T-cell (primary cell): ENCODE measurements at regions not wholly inside any gene's neighbourhood (a gene's known extent, or its start where the extent isn't known, plus 50 kb on each side); places are given as distances from the start of the nearest gene placed in this dataset.

Source experiments
- ATAC-seq, 4 experiments: fragments of 200-7000 bp in 3 of 4; fragments of 150-1000 bp in 1 of 4; cut with Tn5 transposase; replicated peaks in 1 of 4; 1 replicate in 3 of 4; 2 replicates in 1 of 4; pipeline ENCODE4 v1.10.0; 2021; ENCODE audit warnings: moderate library complexity in 3 of 4, mild to moderate bottlenecking in 2 of 4, moderate number of reproducible peaks in 1 of 4
- CTCF ChIA-PET, 2 donors: fragments of 300-600 bp; sonication (Branson Sonifier 250); formaldehyde crosslinking; loops; one replicate each; lab custom pipeline; 2022; ENCODE audit warnings: antibody characterized with exemption in 2 of 2; lab: Charles Lee
- POLR2A ChIA-PET, 2 donors: fragments of 300-600 bp; sonication (Branson Sonifier 250); formaldehyde crosslinking; loops; one replicate each; lab custom pipeline; 2022; ENCODE audit warnings: antibody characterized with exemption in 2 of 2; lab: Charles Lee
- DNase-seq, 35 experiments: peaks; one replicate each; pipeline versions ENCODE4 v3.0.0 to v3.0.0-alpha.2; 2013 to 2023
- H3K27ac ChIP-seq: one replicate; pipeline ENCODE4 v1.5.1; 2013; ENCODE audit warnings: low read length
- H3K27me3 ChIP-seq, 2 experiments: replicated peaks in 1 of 2; 1 replicate in 1 of 2; 2 replicates in 1 of 2; pipeline versions ENCODE4 v1.6.1 to v1.7.0; 2013; ENCODE audit warnings: low read length in 1 of 2, mixed read lengths in 1 of 2; ENCODE audit not compliant: control insufficient read depth in 2 of 2, insufficient read depth in 2 of 2; ENCODE audit errors: extremely low read depth in 1 of 2
- H3K36me3 ChIP-seq, 2 donors: 1 replicate in 1 of 2; 2 replicates in 1 of 2; pipeline versions ENCODE4 v1.6.1 to v1.7.0; 2013; ENCODE audit warnings: low read length in 1 of 2; ENCODE audit not compliant: control insufficient read depth in 2 of 2, insufficient read depth in 1 of 2; ENCODE audit errors: extremely low read depth in 1 of 2
- H3K4me1 ChIP-seq, 2 experiments: 1 replicate in 1 of 2; 2 replicates in 1 of 2; pipeline versions ENCODE4 v1.6.1 to v1.7.0; 2013; ENCODE audit warnings: low read length in 2 of 2, mixed read lengths in 1 of 2; ENCODE audit not compliant: insufficient read depth in 2 of 2, control insufficient read depth in 1 of 2; ENCODE audit errors: extremely low read depth in 1 of 2
- H3K4me3 ChIP-seq, 2 donors: 1 replicate in 1 of 2; 2 replicates in 1 of 2; pipeline versions ENCODE4 v1.5.1 to v1.7.0; 2013; ENCODE audit warnings: mild to moderate bottlenecking in 2 of 2, low read length in 1 of 2, moderate library complexity in 1 of 2; ENCODE audit not compliant: control insufficient read depth in 1 of 2; ENCODE audit errors: extremely low read depth in 1 of 2
- H3K9me3 ChIP-seq: 2 replicates; pipeline ENCODE4 v1.7.0; 2013
- H3K27ac Mint-ChIP-seq, 2 donors: one replicate each; pipeline ENCODE4 v1.8.0; 2020 to 2021; ENCODE audit warnings: mild to moderate bottlenecking in 2 of 2, mixed read lengths in 2 of 2
- H3K27me3 Mint-ChIP-seq, 2 donors: one replicate each; pipeline ENCODE4 v1.8.0; 2021 to 2022; ENCODE audit warnings: mixed read lengths in 2 of 2
- H3K36me3 Mint-ChIP-seq: one replicate; pipeline ENCODE4 v1.8.0; 2021; ENCODE audit warnings: mixed read lengths
- H3K4me1 Mint-ChIP-seq, 3 donors: one replicate each; pipeline ENCODE4 v1.8.0; 2020 to 2022; ENCODE audit warnings: mixed read lengths in 3 of 3, mild to moderate bottlenecking in 1 of 3
- H3K4me3 Mint-ChIP-seq, 3 donors: one replicate each; pipeline ENCODE4 v1.8.0; 2020 to 2022; ENCODE audit warnings: mild to moderate bottlenecking in 3 of 3, mixed read lengths in 3 of 3, moderate library complexity in 3 of 3
- H3K9me3 Mint-ChIP-seq, 3 donors: one replicate each; pipeline ENCODE4 v1.8.0; 2020 to 2022; ENCODE audit warnings: mixed read lengths in 3 of 3
- WGBS: methylation state at CpG from one replicate; pipeline ENCODE4 v1.1.5; 2013; ENCODE audit warnings: missing lambda C conversion rate; ENCODE audit not compliant: insufficient coverage; 5-methylcytosine and 5-hydroxymethylcytosine counted together

DNA sequence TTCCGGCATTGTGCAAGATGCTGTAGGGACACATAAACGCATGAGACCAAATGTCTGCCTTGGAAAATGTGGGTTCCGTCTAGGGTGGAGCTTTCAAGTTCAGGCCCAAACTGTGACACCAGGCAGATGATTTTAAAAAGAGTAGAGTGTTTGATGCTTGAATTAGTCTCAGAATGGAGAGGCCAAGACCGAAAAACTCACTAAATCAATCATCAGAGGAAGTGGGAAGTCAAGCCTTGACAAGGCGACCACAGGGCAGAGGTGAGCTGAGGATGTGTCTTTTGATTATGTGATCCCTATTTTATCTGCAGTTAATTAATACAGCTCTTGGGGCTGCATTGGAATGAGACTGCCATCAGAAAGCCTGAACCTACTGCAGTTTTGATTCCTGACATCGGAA is 275.4 kb downstream of the ABHD5 start:
- no peaks in the 10 kb centered on the region for H3K36me3 Mint-ChIP-seq
- ChIA-PET CTCF (no interaction called here), POLR2A (no interaction called here)
- Histone ChIP-seq H3K9me3 (no peaks in the 10 kb centered on the region), H3K4me3 (no peak overlapping the region), H3K4me1 (no peaks in the 10 kb centered on the region), H3K27me3 (peaks cover 0 to 18% of the 10 kb centered on the region in 2 experiments), H3K27ac (no peak overlapping the region), H3K36me3 (no peaks in the 10 kb centered on the region)
- H3K4me1 Mint-ChIP-seq = no peaks in the 10 kb centered on the region
- H3K4me3 Mint-ChIP-seq = no peak overlapping the region
- peaks cover 25 to 43% of the 10 kb centered on the region in 2 donors for H3K27me3 Mint-ChIP-seq
- no peaks in the 10 kb centered on the region for H3K9me3 Mint-ChIP-seq
- DNase-seq (no peak), ATAC-seq (no peak)
- WGBS = 73% methylated on average over 3 of the region's 6 CpGs
- no peak overlapping the region for H3K27ac Mint-ChIP-seq

DNA sequence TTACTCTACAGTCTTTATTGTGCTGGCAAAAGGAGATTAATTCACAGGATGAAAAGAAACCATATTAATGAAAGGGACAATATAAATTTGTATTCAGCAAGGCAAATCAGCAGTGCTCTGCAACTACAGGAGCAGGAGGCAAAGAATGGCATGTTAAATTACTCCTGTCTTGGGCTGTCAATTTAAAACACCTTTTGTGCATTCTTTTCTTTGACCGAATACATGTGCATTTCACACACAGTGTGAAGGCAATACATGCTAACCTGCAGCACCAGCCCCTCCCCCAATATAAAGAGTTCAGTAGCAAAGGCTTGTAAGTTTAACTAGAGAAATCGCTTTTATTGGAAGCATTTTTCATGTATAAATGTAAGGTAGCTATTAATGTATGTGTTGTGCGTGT is 275.2 kb upstream of the TOPAZ1 start:
- Histone ChIP-seq H3K9me3 (no peaks in the 10 kb centered on the region), H3K4me1 (no peaks in the 10 kb centered on the region), H3K27me3 (peaks cover 0 to 18% of the 10 kb centered on the region in 2 experiments), H3K4me3 (no peak overlapping the region), H3K36me3 (no peaks in the 10 kb centered on the region), H3K27ac (no peak overlapping the region)
- H3K27ac Mint-ChIP-seq = no peak overlapping the region
- no peaks in the 10 kb centered on the region for H3K4me1 Mint-ChIP-seq
- no CpG with 5 or more reads among the region's 3 CpGs for WGBS
- H3K9me3 Mint-ChIP-seq = no peaks in the 10 kb centered on the region
- no peak overlapping the region for H3K4me3 Mint-ChIP-seq
- no peaks in the 10 kb centered on the region for H3K36me3 Mint-ChIP-seq
- ChIA-PET POLR2A (no interaction called here), CTCF (no interaction called here)
- H3K27me3 Mint-ChIP-seq = peaks cover 25 to 40% of the 10 kb centered on the region in 2 donors
- no peak for ATAC-seq
- DNase-seq = no peak

DNA sequence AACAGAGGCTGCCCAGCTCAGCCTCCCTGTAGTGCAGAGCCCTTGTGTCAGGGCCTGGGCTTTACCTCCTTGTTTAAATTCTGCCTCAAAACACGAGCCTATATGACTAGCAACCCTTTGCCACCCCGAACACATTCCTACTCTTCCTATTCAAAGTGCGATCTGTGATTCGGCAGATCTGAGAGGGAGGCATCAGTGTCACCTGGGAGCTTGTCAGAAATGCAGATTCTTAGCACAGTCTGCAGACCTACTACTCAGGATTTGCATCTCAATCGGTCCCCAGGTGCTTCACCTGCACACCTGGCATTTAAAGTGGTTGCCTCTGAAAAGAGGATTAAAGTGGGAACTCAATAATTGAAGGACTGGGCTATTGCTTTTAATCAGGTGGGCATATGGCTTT is 273.2 kb upstream of the TOPAZ1 start:
- no peak for DNase-seq
- Histone ChIP-seq H3K4me3 (no peak overlapping the region), H3K36me3 (no peaks in the 10 kb centered on the region), H3K9me3 (no peaks in the 10 kb centered on the region), H3K27ac (no peak overlapping the region), H3K4me1 (no peaks in the 10 kb centered on the region), H3K27me3 (peaks cover 0 to 16% of the 10 kb centered on the region in 2 experiments)
- Mint-ChIP-seq H3K9me3 (no peaks in the 10 kb centered on the region), H3K4me1 (no peaks in the 10 kb centered on the region), H3K36me3 (no peaks in the 10 kb centered on the region), H3K27me3 (peaks cover 26 to 38% of the 10 kb centered on the region in 2 donors), H3K4me3 (no peak overlapping the region), H3K27ac (no peak overlapping the region)
- POLR2A ChIA-PET = no interaction called here
- no peak for ATAC-seq
- 44% methylated on average over 4 of the region's 5 CpGs for WGBS
- CTCF ChIA-PET = no interaction called here

DNA sequence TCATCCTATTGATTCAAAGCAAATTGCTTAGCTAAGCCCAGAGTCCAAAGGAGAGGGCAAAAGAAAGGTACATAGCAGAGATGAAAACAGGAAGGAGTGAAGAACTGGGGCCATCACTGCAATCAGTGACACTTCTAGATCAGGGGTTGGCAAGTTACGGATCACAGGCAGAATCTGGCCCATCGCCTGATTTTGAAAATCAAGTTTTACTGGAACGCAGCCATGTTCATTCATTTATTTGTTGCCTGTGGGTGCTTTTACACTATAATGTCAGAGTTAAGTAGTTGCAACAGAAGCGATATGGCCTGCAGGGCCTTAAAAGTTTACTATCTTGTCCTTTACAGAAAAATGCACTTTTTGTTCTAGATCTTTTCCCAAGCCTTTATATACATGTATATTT is 271.7 kb upstream of the TOPAZ1 start:
- Mint-ChIP-seq H3K4me3 (no peak overlapping the region), H3K27me3 (peaks cover 25 to 28% of the 10 kb centered on the region in 2 donors), H3K27ac (no peak overlapping the region), H3K9me3 (no peaks in the 10 kb centered on the region), H3K36me3 (no peaks in the 10 kb centered on the region), H3K4me1 (no peaks in the 10 kb centered on the region)
- Histone ChIP-seq H3K4me3 (no peak overlapping the region), H3K27me3 (peaks cover 0 to 12% of the 10 kb centered on the region in 2 experiments), H3K4me1 (no peaks in the 10 kb centered on the region), H3K9me3 (no peaks in the 10 kb centered on the region), H3K27ac (no peak overlapping the region), H3K36me3 (no peaks in the 10 kb centered on the region)
- 100% methylated on average over 1 of the region's 4 CpGs for WGBS
- CTCF ChIA-PET = no interaction called here
- ATAC-seq (no peak), DNase-seq (no peak)
- POLR2A ChIA-PET = no interaction called here

DNA sequence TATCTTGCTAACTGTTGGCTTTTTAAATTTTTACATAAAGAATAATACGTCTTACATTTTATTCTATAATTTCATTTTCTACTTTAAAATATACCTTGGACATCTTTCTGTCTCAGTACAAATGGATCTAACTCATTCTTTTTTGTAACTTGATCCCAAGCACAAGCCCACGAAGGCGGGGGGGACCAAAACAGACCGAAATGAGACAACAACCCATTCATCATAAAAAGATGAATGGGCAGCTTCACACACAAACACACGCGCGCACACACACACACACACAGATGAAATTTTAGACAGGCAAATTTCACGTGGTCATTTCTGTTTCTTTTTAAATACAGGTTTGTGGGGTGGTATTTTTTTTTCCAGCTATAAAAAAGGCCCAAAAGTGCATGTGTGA is 271.3 kb upstream of the TOPAZ1 start:
- H3K27ac Mint-ChIP-seq = no peak overlapping the region
- H3K4me1 ChIP-seq = no peaks in the 10 kb centered on the region
- DNase-seq (no peak), ATAC-seq (no peak)
- POLR2A ChIA-PET = no interaction called here
- no peaks in the 10 kb centered on the region for H3K4me1 Mint-ChIP-seq
- no peak overlapping the region for H3K27ac ChIP-seq
- peaks cover 24 to 28% of the 10 kb centered on the region in 2 donors for H3K27me3 Mint-ChIP-seq
- no peaks in the 10 kb centered on the region for H3K36me3 Mint-ChIP-seq
- no peaks in the 10 kb centered on the region for H3K9me3 Mint-ChIP-seq
- WGBS = 77% methylated on average over 3 of the region's 8 CpGs
- H3K9me3 ChIP-seq = no peaks in the 10 kb centered on the region
- H3K27me3 ChIP-seq = peaks cover 0 to 12% of the 10 kb centered on the region in 2 experiments
- H3K4me3 ChIP-seq = no peak overlapping the region
- H3K36me3 ChIP-seq = no peaks in the 10 kb centered on the region
- CTCF ChIA-PET = no interaction called here
- no peak overlapping the region for H3K4me3 Mint-ChIP-seq

DNA sequence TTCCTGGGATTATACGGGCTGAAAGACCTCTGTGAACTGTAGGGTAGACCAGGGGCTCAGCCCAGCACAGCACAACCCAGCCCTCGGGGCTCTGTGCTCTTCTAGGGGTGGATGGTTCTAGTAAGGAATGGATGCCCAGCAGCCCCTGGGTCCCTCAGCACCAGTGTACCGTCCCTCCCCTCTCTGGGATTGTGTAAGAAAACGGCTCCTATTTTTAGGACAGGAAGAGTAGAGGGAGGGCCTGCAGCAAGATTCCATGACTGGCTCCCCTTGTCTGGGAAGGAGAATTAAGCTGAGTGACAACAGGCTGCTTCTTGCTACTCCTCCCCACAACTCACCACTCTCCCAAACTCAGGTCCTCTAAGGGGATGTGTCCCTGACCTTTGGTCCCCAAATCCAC is 270.8 kb upstream of the TOPAZ1 start:
- ChIA-PET CTCF (no interaction called here), POLR2A (no interaction called here)
- Histone ChIP-seq H3K9me3 (peaks cover 3% of the 10 kb centered on the region), H3K27me3 (peaks cover 0 to 12% of the 10 kb centered on the region in 2 experiments), H3K27ac (no peak overlapping the region), H3K4me3 (no peak overlapping the region), H3K36me3 (no peaks in the 10 kb centered on the region), H3K4me1 (no peaks in the 10 kb centered on the region)
- Mint-ChIP-seq H3K9me3 (peaks cover 0 to 4% (median 0%) of the 10 kb centered on the region in 3 donors), H3K36me3 (no peaks in the 10 kb centered on the region), H3K27me3 (peaks cover 28% of the 10 kb centered on the region in 2 donors), H3K4me1 (no peaks in the 10 kb centered on the region), H3K4me3 (no peak overlapping the region), H3K27ac (no peak overlapping the region)
- DNase-seq (no peak), ATAC-seq (no peak)
- WGBS = 83% methylated on average over 1 of the region's 4 CpGs

DNA sequence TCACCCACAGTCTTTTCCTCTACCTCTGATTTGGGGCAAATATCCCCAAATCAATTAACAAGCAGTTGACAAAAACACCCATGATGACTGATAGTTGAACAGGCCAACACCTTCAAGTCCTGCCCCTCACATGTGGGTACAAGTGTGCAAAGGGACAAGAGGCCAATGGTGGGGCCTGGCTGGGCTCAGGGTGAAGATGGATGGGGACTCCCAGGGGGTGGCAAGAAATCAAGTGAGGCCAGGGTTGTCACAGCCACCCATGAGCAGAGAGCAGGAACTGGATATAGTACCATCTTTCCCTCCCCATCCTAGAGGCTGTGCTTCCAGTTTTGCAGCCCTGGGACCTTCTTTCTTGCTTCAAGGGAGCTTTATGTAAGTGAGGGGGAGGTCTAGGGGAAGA is 270.2 kb upstream of the TOPAZ1 start:
- Histone ChIP-seq H3K36me3 (no peaks in the 10 kb centered on the region), H3K4me1 (no peaks in the 10 kb centered on the region), H3K9me3 (peaks cover 3% of the 10 kb centered on the region), H3K4me3 (no peak overlapping the region), H3K27me3 (peaks cover 0 to 12% of the 10 kb centered on the region in 2 experiments), H3K27ac (no peak overlapping the region)
- Mint-ChIP-seq H3K27ac (no peak overlapping the region), H3K9me3 (peaks cover 0 to 6% (median 0%) of the 10 kb centered on the region in 3 donors), H3K4me1 (no peaks in the 10 kb centered on the region), H3K36me3 (no peaks in the 10 kb centered on the region), H3K27me3 (peaks cover 26 to 28% of the 10 kb centered on the region in 2 donors), H3K4me3 (no peak overlapping the region)
- POLR2A ChIA-PET = no interaction called here
- ATAC-seq = no peak
- CTCF ChIA-PET = no interaction called here
- no peak for DNase-seq
